ENCODE measurements at regions not wholly inside any gene's neighbourhood (a gene's known extent, or its start where the extent isn't known, plus 50 kb on each side); places are given as distances from the start of the nearest gene placed in this dataset.

GRCh38 chr14:84804895-84805294 lies 725.0 kb upstream of the FLRT2 start:
- H3K4me1 Mint-ChIP-seq = no peaks in the 10 kb centered on the region
- TF ChIP-seq, protein P1, sequence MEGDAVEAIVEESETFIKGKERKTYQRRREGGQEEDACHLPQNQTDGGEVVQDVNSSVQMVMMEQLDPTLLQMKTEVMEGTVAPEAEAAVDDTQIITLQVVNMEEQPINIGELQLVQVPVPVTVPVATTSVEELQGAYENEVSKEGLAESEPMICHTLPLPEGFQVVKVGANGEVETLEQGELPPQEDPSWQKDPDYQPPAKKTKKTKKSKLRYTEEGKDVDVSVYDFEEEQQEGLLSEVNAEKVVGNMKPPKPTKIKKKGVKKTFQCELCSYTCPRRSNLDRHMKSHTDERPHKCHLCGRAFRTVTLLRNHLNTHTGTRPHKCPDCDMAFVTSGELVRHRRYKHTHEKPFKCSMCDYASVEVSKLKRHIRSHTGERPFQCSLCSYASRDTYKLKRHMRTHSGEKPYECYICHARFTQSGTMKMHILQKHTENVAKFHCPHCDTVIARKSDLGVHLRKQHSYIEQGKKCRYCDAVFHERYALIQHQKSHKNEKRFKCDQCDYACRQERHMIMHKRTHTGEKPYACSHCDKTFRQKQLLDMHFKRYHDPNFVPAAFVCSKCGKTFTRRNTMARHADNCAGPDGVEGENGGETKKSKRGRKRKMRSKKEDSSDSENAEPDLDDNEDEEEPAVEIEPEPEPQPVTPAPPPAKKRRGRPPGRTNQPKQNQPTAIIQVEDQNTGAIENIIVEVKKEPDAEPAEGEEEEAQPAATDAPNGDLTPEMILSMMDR (IDR thresholded peaks at IDR 0.05; ENCODE audit: unreplicated experiment in 3 of 3) = no peak
- H3K4me3 Mint-ChIP-seq = no peak overlapping the region
- H3K27me3 Mint-ChIP-seq (ENCODE audit: low read depth) = peaks cover 3% of the 10 kb centered on the region
- no peaks in the 10 kb centered on the region for H3K36me3 Mint-ChIP-seq (ENCODE audit: low read depth)
- no peak overlapping the region for H3K27ac Mint-ChIP-seq
- H3K9me3 Mint-ChIP-seq = no peaks in the 10 kb centered on the region

GRCh38 chr14:84806181-84806580 lies 723.8 kb upstream of the FLRT2 start:
- Mint-ChIP-seq H3K36me3 (ENCODE audit: low read depth) (no peaks in the 10 kb centered on the region), H3K4me3 (no peak overlapping the region), H3K27me3 (ENCODE audit: low read depth) (peaks cover 3% of the 10 kb centered on the region), H3K27ac (no peak overlapping the region), H3K4me1 (no peaks in the 10 kb centered on the region), H3K9me3 (no peaks in the 10 kb centered on the region)
- TF ChIP-seq, protein P1 (IDR thresholded peaks at IDR 0.05; ENCODE audit: unreplicated experiment in 3 of 3) = no peak

DNA sequence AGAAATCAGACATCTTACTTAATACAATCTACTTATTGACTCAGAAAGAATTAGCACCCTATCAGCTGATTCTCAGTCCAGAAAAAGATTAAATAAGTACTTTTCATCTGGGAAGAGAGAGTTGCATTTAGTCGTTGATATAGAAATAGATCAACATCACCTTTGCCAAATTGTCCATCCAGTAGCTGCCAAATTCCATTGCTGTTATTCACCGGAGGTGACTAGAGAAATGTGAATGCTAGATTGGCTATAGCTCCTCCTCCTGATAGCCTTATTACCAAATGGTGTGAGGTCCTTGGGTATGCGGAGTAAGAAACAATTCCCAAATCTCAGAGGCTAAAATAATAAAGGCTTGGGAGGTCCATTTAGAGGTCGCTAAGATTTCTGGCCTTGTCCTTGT lies 723.3 kb upstream of the FLRT2 start:
- TF ChIP-seq, protein P1 (IDR thresholded peaks at IDR 0.05; ENCODE audit: unreplicated experiment in 3 of 3) = no peak
- peaks cover 3% of the 10 kb centered on the region for H3K27me3 Mint-ChIP-seq (ENCODE audit: low read depth)
- H3K36me3 Mint-ChIP-seq (ENCODE audit: low read depth) = no peaks in the 10 kb centered on the region
- no peak overlapping the region for H3K4me3 Mint-ChIP-seq
- no peaks in the 10 kb centered on the region for H3K4me1 Mint-ChIP-seq
- H3K9me3 Mint-ChIP-seq = no peaks in the 10 kb centered on the region
- no peak overlapping the region for H3K27ac Mint-ChIP-seq

- Mint-ChIP-seq H3K27ac (no peak overlapping the region), H3K36me3 (ENCODE audit: low read depth) (no peaks in the 10 kb centered on the region), H3K4me1 (no peaks in the 10 kb centered on the region), H3K27me3 (ENCODE audit: low read depth) (peaks cover 3% of the 10 kb centered on the region), H3K9me3 (no peaks in the 10 kb centered on the region), H3K4me3 (no peak overlapping the region)
- TF ChIP-seq, protein P1 (IDR thresholded peaks at IDR 0.05; ENCODE audit: unreplicated experiment in 3 of 3) = no peak
Observed at GRCh38 chr14:84807673-84808072, 722.3 kb upstream of the FLRT2 start.

DNA sequence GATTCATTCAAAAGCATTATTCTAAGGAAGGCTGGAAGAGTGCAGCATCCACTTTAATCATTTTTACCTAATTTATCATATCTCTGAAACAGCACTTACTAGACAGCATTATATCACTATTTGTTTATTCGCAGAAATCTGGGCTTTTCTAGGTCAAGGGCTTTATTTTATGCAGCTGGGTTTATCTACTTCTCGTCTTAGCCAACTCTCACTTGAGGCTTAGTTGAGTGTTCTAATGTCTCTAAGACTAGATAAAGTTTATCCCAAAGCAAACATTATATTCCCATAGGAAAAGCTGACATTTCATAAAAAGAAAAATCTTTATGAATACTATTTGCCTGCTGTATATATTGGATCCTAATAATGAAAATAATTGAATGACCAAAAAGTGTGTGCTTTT lies 720.8 kb upstream of the FLRT2 start:
- H3K9me3 Mint-ChIP-seq = no peaks in the 10 kb centered on the region
- H3K27ac Mint-ChIP-seq = no peak overlapping the region
- H3K4me1 Mint-ChIP-seq = no peaks in the 10 kb centered on the region
- peaks cover 3% of the 10 kb centered on the region for H3K27me3 Mint-ChIP-seq (ENCODE audit: low read depth)
- no peaks in the 10 kb centered on the region for H3K36me3 Mint-ChIP-seq (ENCODE audit: low read depth)
- TF ChIP-seq, protein P1 (IDR thresholded peaks at IDR 0.05; ENCODE audit: unreplicated experiment in 3 of 3) = no peak
- no peak overlapping the region for H3K4me3 Mint-ChIP-seq

DNA sequence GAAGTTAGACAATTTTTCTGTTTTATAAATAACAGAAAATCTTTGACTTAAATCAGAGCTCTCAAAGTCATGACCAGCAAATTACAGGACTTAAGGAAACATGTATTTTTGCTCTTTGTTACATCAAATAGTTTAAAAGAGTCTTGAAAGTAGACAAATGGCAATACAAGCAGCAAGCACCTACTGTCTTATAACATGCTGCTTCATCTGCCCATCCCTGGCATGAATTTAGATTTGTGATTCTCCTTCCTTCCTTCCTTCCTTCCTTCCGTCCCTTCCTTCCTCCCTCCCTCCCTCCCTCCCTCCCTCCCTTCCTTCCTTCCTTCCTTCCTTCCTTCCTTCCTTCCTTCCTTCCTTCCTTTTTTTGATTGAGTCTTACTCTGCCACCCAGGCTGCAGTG lies 715.6 kb upstream of the FLRT2 start:
- no peaks in the 10 kb centered on the region for H3K4me1 Mint-ChIP-seq
- H3K27ac Mint-ChIP-seq = no peak overlapping the region
- peaks cover 4% of the 10 kb centered on the region for H3K27me3 Mint-ChIP-seq (ENCODE audit: low read depth)
- H3K9me3 Mint-ChIP-seq = no peaks in the 10 kb centered on the region
- H3K36me3 Mint-ChIP-seq (ENCODE audit: low read depth) = no peaks in the 10 kb centered on the region
- TF ChIP-seq, protein P1 (IDR thresholded peaks at IDR 0.05; ENCODE audit: unreplicated experiment in 3 of 3) = no peak
- no peak overlapping the region for H3K4me3 Mint-ChIP-seq
